Osteocyte (in vitro differentiated cells): ENCODE measurements at regions not wholly inside any gene's neighbourhood (a gene's known extent, or its start where the extent isn't known, plus 50 kb on each side); places are given as distances from the start of the nearest gene placed in this dataset.
A peak's percentile ranks its signal among the peaks of the same experiment; 100 is the strongest.
"Not testable (repeated sequence)": the region's sequence is repeated elsewhere in the genome, so short reads cannot be mapped to it uniquely, and the experiment has no call there.

Source experiments
- DNase-seq: peaks from one replicate; pipeline ENCODE4 v3.0.0; 2021; ENCODE audit warnings: mixed read lengths; ENCODE audit not compliant: unreplicated experiment; ENCODE audit errors: extremely low spot score
- H3K27ac Mint-ChIP-seq: one replicate; pipeline ENCODE4 v1.8.0; 2021; ENCODE audit warnings: mild to moderate bottlenecking, mixed read lengths; ENCODE audit not compliant: unreplicated experiment
- H3K27me3 Mint-ChIP-seq: one replicate; pipeline ENCODE4 v1.8.0; 2021; ENCODE audit warnings: mixed read lengths; ENCODE audit not compliant: unreplicated experiment
- H3K36me3 Mint-ChIP-seq: one replicate; pipeline ENCODE4 v1.8.0; 2021; ENCODE audit warnings: mixed read lengths; ENCODE audit not compliant: unreplicated experiment
- H3K4me1 Mint-ChIP-seq: one replicate; pipeline ENCODE4 v1.8.0; 2021; ENCODE audit warnings: mixed read lengths; ENCODE audit not compliant: unreplicated experiment
- H3K4me3 Mint-ChIP-seq: one replicate; pipeline ENCODE4 v1.8.0; 2021; ENCODE audit warnings: mild to moderate bottlenecking, moderate library complexity, mixed read lengths; ENCODE audit not compliant: unreplicated experiment
- H3K9me3 Mint-ChIP-seq: one replicate; pipeline ENCODE4 v1.8.0; 2021; ENCODE audit warnings: mixed read lengths; ENCODE audit not compliant: unreplicated experiment
- TF ChIP-seq, protein P1 (sequence below): fragments of 200-600 bp; sonication (generic); IDR thresholded peaks from 2 replicates; pipeline ENCODE4 v1.5.0; 2021; ENCODE audit warnings: antibody characterized with exemption, mild to moderate bottlenecking, moderate library complexity

DNA sequence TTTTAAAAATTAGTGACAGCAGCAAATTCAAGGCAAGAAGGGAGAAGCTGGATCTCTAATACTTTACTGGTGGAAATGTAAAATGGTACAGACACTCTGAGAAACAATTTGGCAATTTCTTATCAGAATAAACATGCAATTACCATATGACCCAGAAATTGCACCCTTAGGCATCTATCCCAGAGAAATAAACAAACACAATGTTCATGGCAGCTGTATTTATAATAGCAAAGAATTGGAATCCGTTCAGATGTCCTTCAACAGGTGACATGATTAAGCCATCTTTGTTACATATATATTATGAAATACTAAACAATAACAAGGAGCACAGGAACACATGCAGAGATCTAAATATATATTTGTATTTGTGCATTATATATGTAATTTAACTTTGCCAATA lies 756.5 kb downstream of the SLITRK1 start:
- no peak for DNase-seq
- Mint-ChIP-seq H3K4me1 (no peaks in the 10 kb centered on the region), H3K27ac (no peak overlapping the region), H3K4me3 (no peak overlapping the region), H3K27me3 (no peaks in the 10 kb centered on the region), H3K36me3 (no peaks in the 10 kb centered on the region), H3K9me3 (peaks cover 8% of the 10 kb centered on the region)
- TF ChIP-seq, protein P1, sequence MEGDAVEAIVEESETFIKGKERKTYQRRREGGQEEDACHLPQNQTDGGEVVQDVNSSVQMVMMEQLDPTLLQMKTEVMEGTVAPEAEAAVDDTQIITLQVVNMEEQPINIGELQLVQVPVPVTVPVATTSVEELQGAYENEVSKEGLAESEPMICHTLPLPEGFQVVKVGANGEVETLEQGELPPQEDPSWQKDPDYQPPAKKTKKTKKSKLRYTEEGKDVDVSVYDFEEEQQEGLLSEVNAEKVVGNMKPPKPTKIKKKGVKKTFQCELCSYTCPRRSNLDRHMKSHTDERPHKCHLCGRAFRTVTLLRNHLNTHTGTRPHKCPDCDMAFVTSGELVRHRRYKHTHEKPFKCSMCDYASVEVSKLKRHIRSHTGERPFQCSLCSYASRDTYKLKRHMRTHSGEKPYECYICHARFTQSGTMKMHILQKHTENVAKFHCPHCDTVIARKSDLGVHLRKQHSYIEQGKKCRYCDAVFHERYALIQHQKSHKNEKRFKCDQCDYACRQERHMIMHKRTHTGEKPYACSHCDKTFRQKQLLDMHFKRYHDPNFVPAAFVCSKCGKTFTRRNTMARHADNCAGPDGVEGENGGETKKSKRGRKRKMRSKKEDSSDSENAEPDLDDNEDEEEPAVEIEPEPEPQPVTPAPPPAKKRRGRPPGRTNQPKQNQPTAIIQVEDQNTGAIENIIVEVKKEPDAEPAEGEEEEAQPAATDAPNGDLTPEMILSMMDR = no peak

DNA sequence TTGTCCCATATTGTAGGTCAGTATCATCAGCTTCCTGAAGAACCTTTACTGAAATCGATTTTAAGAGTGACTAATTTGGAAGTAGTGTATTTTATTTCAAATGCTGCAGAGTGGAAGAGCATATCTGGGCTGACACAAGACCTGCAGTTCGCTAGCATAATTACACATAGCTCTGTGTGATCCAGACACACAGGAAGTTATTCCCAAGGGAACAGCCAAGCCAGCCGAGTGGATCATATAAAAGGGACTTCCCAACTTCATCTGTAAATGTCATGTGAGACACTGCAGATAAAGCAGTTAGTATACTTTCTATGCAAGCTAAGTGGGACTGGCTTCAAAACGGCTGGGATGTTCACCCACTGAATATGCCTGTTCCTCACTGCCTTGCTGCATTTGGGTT lies 760.4 kb downstream of the SLITRK1 start:
- TF ChIP-seq, protein P1 = no peak
- Mint-ChIP-seq H3K27ac (no peak overlapping the region), H3K4me1 (no peaks in the 10 kb centered on the region), H3K27me3 (no peaks in the 10 kb centered on the region), H3K4me3 (no peak overlapping the region), H3K9me3 (peaks cover 8% of the 10 kb centered on the region), H3K36me3 (no peaks in the 10 kb centered on the region)
- no peak for DNase-seq

DNA sequence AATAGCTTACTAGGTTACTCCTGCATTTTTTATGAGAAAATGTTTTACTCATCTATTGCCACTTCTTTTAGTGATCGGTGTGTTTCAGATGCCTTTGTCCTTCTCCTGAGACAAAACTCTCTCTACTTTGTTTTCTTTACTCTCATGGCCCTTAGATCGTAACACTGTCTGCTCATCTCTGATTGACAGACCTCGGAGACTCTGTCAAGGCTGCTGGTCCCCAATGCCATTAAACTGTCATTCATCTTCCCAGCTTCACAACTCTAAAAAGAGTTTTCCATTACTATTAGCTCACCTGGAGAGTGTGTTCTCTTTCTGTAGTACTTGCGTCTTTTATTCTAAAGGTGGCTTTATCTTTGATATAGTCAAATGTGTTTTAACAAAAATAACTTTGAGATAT lies 765.2 kb downstream of the SLITRK1 start:
- Mint-ChIP-seq H3K27ac (no peak overlapping the region), H3K36me3 (no peaks in the 10 kb centered on the region), H3K4me3 (no peak overlapping the region), H3K4me1 (no peaks in the 10 kb centered on the region), H3K27me3 (no peaks in the 10 kb centered on the region), H3K9me3 (no peaks in the 10 kb centered on the region)
- no peak for DNase-seq
- TF ChIP-seq, protein P1 = no peak

DNA sequence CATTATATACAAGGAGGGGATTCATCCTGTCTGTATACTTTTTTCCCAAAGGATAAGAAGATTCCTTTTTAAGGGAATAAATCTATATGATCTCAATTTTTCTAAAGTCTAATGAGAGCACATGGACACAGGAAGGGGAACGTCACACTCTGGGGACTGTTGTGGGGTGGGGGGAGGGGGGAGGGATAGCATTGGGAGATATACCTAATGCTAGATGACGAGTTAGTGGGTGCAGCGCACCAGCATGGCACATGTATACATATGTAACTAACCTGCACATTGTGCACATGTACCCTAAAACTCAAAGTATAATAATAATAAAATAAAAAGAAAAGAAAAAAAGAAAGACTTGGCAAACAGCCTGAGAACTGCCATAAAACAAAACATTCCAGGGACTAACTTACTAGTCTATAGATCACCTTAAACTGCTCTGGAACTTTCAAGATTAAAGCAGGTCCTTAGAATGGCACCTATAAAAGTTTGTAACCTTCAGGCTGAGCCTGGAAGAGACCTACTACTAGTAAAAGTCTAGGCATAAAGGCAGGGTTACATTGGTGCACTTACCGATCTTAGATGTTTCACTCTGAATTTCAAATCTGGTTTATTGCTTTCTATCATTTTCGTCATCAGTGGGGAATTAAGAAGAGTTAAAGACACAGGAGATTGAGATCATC lies 780.6 kb downstream of the SLITRK1 start:
- DNase-seq, H3K27me3 Mint-ChIP-seq, H3K36me3 Mint-ChIP-seq, H3K4me1 Mint-ChIP-seq: not testable (repeated sequence)
- peaks cover 15% of the 10 kb centered on the region for H3K9me3 Mint-ChIP-seq
- H3K27ac Mint-ChIP-seq = peak overlapping the region; percentile 38
- peak overlapping the region; percentile 71 for H3K4me3 Mint-ChIP-seq

DNA sequence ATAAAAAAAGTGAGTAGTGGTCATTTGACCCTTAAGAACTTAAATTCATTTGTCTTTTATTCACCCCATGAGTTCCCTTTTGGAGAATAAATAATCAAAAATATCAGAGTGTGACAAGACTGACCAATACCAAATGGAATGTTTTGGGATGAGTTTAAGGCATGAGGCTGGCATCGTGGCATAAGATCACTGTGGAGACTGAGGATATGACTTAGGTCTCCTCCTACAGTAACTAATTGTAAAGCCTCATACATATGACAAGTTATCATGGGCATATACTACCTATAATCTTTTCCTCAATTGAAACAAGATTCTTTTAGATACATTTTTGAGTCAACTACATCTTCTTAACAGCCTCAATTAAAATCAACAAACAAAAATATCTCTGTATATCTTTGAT lies 782.0 kb downstream of the SLITRK1 start:
- Mint-ChIP-seq H3K4me1 (no peaks in the 10 kb centered on the region), H3K9me3 (peaks cover 11% of the 10 kb centered on the region), H3K27ac (no peak overlapping the region), H3K36me3 (no peaks in the 10 kb centered on the region), H3K27me3 (no peaks in the 10 kb centered on the region), H3K4me3 (no peak overlapping the region)
- TF ChIP-seq, protein P1 = no peak
- DNase-seq = no peak

DNA sequence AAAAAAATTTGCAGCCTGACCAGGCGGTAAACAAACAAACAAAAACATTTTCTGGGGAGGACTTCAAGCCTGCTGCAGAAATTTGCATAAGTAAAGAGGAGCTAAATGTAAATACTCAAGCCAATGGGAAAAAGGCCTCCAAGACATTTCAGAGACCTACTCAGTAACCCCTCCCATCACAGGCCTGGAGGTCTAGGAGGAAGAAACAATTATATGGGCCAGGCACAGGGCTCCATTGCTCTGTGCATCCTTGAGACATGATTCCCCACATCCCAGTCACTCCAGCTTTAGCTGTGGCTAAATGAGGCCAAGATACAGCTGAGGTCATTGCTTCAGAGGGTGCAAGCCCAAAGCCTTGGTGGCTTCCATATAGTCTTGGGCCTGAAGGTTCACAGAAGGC lies 793.4 kb downstream of the SLITRK1 start:
- Mint-ChIP-seq H3K36me3 (peaks cover 7% of the 10 kb centered on the region), H3K9me3 (peaks cover 12% of the 10 kb centered on the region), H3K27me3 (no peaks in the 10 kb centered on the region), H3K27ac (no peak overlapping the region), H3K4me3 (no peak overlapping the region), H3K4me1 (peaks cover 25% of the 10 kb centered on the region)
- TF ChIP-seq, protein P1 = no peak
- DNase-seq = no peak
